HFFc6 (cell line): ENCODE measurements at regions not wholly inside any gene's neighbourhood (a gene's known extent, or its start where the extent isn't known, plus 50 kb on each side); places are given as distances from the start of the nearest gene placed in this dataset.

Source experiments
- DNase-seq: peaks from one replicate; pipeline ENCODE4 v3.0.0-alpha.2; 2018
- H3K27ac Mint-ChIP-seq: 2 replicates; pipeline ENCODE4 v1.8.0; 2020; ENCODE audit warnings: mild to moderate bottlenecking, mixed read lengths
- H3K27me3 Mint-ChIP-seq: 2 replicates; pipeline ENCODE4 v1.8.0; 2021; ENCODE audit warnings: mild to moderate bottlenecking, moderate library complexity, mixed read lengths; ENCODE audit not compliant: insufficient read depth
- H3K36me3 Mint-ChIP-seq: 2 replicates; pipeline ENCODE4 v1.8.0; 2021; ENCODE audit warnings: low read depth, mixed read lengths
- H3K4me1 Mint-ChIP-seq: 2 replicates; pipeline ENCODE4 v1.8.0; 2020; ENCODE audit warnings: low read depth, mixed read lengths
- H3K4me3 Mint-ChIP-seq: 2 replicates; pipeline ENCODE4 v1.8.0; 2020; ENCODE audit warnings: mild to moderate bottlenecking, moderate library complexity, mixed read lengths
- H3K9me3 Mint-ChIP-seq: 2 replicates; pipeline ENCODE4 v1.8.0; 2020; ENCODE audit warnings: mild to moderate bottlenecking, mixed read lengths
- CTCF ChIP-seq: fragments of 200-600 bp; sonication (generic); IDR thresholded peaks from 2 replicates; pipeline ENCODE4 v1.5.0; 2021; ENCODE audit warnings: antibody characterized with exemption, mild to moderate bottlenecking

GRCh38 chr19:20357921-20358320 lies 190.9 kb downstream of the ZNF486 start:
- TF ChIP-seq CTCF: no peak
- H3K4me1 Mint-ChIP-seq: no peaks in the 10 kb centered on the region
- peaks cover 4% of the 10 kb centered on the region for H3K27me3 Mint-ChIP-seq
- 0 out of 2 replicates have a peak, but pooled peaks cover 5% of the 10 kb centered on the region for H3K36me3 Mint-ChIP-seq
- no peak overlapping the region for H3K4me3 Mint-ChIP-seq
- H3K9me3 Mint-ChIP-seq: peaks cover 71% of the 10 kb centered on the region
- H3K27ac Mint-ChIP-seq: no peak overlapping the region
- no peak for DNase-seq

- Mint-ChIP-seq H3K4me3 (no peak overlapping the region), H3K9me3 (peaks cover 51% of the 10 kb centered on the region), H3K27me3 (no peaks in the 10 kb centered on the region), H3K36me3 (no peaks in the 10 kb centered on the region), H3K4me1 (no peaks in the 10 kb centered on the region), H3K27ac (no peak overlapping the region)
- no peak for TF ChIP-seq CTCF
- DNase-seq: no peak
These were observed 184.2 kb downstream of the ZNF486 start for GRCh38 chr19:20351244-20351643.

GRCh38 chr19:20349206-20349605 lies 182.2 kb downstream of the ZNF486 start:
- Mint-ChIP-seq H3K36me3 (no peaks in the 10 kb centered on the region), H3K27me3 (no peaks in the 10 kb centered on the region), H3K4me3 (no peak overlapping the region), H3K4me1 (no peaks in the 10 kb centered on the region), H3K27ac (no peak overlapping the region), H3K9me3 (peaks cover 31% of the 10 kb centered on the region)
- DNase-seq: no peak
- TF ChIP-seq CTCF: no peak

GRCh38 chr19:20339444-20339843 lies 172.4 kb downstream of the ZNF486 start:
- Mint-ChIP-seq H3K9me3 (peaks cover 33% of the 10 kb centered on the region), H3K27me3 (no peaks in the 10 kb centered on the region; the same call in 1 of the 2 replicates), H3K4me1 (no peaks in the 10 kb centered on the region), H3K36me3 (no peaks in the 10 kb centered on the region), H3K4me3 (no peak overlapping the region), H3K27ac (no peak overlapping the region)
- no peak for DNase-seq
- TF ChIP-seq CTCF: no peak

GRCh38 chr19:20334760-20335159 lies 167.7 kb downstream of the ZNF486 start:
- H3K9me3 Mint-ChIP-seq: peaks cover 40% of the 10 kb centered on the region
- no peaks in the 10 kb centered on the region for H3K27me3 Mint-ChIP-seq
- no peak for DNase-seq
- no peak overlapping the region for H3K27ac Mint-ChIP-seq
- no peak for TF ChIP-seq CTCF
- H3K36me3 Mint-ChIP-seq: peaks cover 4% of the 10 kb centered on the region; the same call in 1 of the 2 replicates
- no peak overlapping the region for H3K4me3 Mint-ChIP-seq
- no peaks in the 10 kb centered on the region for H3K4me1 Mint-ChIP-seq

- Mint-ChIP-seq H3K9me3 (peaks cover 35% of the 10 kb centered on the region), H3K27me3 (no peaks in the 10 kb centered on the region), H3K27ac (no peak overlapping the region), H3K36me3 (peaks cover 4% of the 10 kb centered on the region; the same call in 1 of the 2 replicates), H3K4me3 (no peak overlapping the region), H3K4me1 (no peaks in the 10 kb centered on the region)
- no peak for DNase-seq
- no peak for TF ChIP-seq CTCF
These were observed 166.5 kb downstream of the ZNF486 start for GRCh38 chr19:20333508-20333907.
